ENCODE measurements at regions not wholly inside any gene's neighbourhood (a gene's known extent, or its start where the extent isn't known, plus 50 kb on each side); places are given as distances from the start of the nearest gene placed in this dataset.

GRCh38 chr3:178396318-178396717, 139.9 kb upstream of the KCNMB2 start:
- no peak for DNase-seq

- no peak for DNase-seq
These were observed 139.0 kb upstream of the KCNMB2 start for GRCh38 chr3:178397202-178397601.

- no peak for DNase-seq
These were observed 138.4 kb upstream of the KCNMB2 start for GRCh38 chr3:178397836-178398235.

GRCh38 chr3:178404961-178405360, 131.3 kb upstream of the KCNMB2 start:
- DNase-seq = no peak

- DNase-seq = no peak
These were observed 130.7 kb upstream of the KCNMB2 start for GRCh38 chr3:178405531-178405930.

GRCh38 chr3:178406206-178406605, 130.0 kb upstream of the KCNMB2 start:
- DNase-seq = no peak

- DNase-seq = no peak
These were observed 120.9 kb upstream of the KCNMB2 start for GRCh38 chr3:178415384-178415783.

GRCh38 chr3:178417736-178418135, 118.5 kb upstream of the KCNMB2 start:
- DNase-seq = no peak

- no peak for DNase-seq
These were observed 117.2 kb upstream of the KCNMB2 start for GRCh38 chr3:178419071-178419470.

- DNase-seq = no peak
These were observed 116.2 kb upstream of the KCNMB2 start for GRCh38 chr3:178420033-178420432.

- no peak for DNase-seq
These were observed 115.2 kb upstream of the KCNMB2 start for GRCh38 chr3:178421069-178421468.

GRCh38 chr3:178422406-178422805, 113.8 kb upstream of the KCNMB2 start:
- no peak for DNase-seq

GRCh38 chr3:178428037-178428436, 108.2 kb upstream of the KCNMB2 start:
- DNase-seq = no peak

GRCh38 chr3:178434206-178434805, 101.9 kb upstream of the KCNMB2 start:
- no peak for DNase-seq

GRCh38 chr3:178435575-178435974, 100.7 kb upstream of the KCNMB2 start:
- no peak for DNase-seq

- no peak for DNase-seq
These were observed 99.5 kb upstream of the KCNMB2 start for GRCh38 chr3:178436773-178437172.

GRCh38 chr3:178437236-178437635, 99.0 kb upstream of the KCNMB2 start:
- DNase-seq = no peak

GRCh38 chr3:178439504-178439903, 96.7 kb upstream of the KCNMB2 start:
- DNase-seq = no peak

- no peak for DNase-seq
These were observed 96.2 kb upstream of the KCNMB2 start for GRCh38 chr3:178440043-178440442.

GRCh38 chr3:178443634-178444033, 92.6 kb upstream of the KCNMB2 start:
- DNase-seq = no peak

GRCh38 chr3:178445139-178445538, 91.1 kb upstream of the KCNMB2 start:
- no peak for DNase-seq

GRCh38 chr3:178446059-178446458, 90.2 kb upstream of the KCNMB2 start:
- no peak for DNase-seq

- DNase-seq = no peak
These were observed 85.8 kb upstream of the KCNMB2 start for GRCh38 chr3:178450476-178450875.

GRCh38 chr3:178451799-178452198, 84.4 kb upstream of the KCNMB2 start:
- no peak for DNase-seq

- DNase-seq = no peak
These were observed 81.5 kb upstream of the KCNMB2 start for GRCh38 chr3:178454726-178455125.

GRCh38 chr3:178455226-178455625, 81.0 kb upstream of the KCNMB2 start:
- DNase-seq = no peak
